NCI-H2107 treated with DMSO at 0.1 percent for 48 hours (cell line): ENCODE measurements at regions not wholly inside any gene's neighbourhood (a gene's known extent, or its start where the extent isn't known, plus 50 kb on each side); places are given as distances from the start of the nearest gene placed in this dataset.

Experiments
- DNase-seq: peaks from one replicate; lab custom pipeline; 2025; ENCODE audit not compliant: unreplicated experiment; lab: John Stamatoyannopoulos, UW

GRCh38 chr21:35853321-35854239 is 206.7 kb downstream of the SETD4 start:
- DNase-seq = no peak

GRCh38 chr21:35852820-35853219 is 207.5 kb downstream of the SETD4 start:
- DNase-seq = no peak

DNA sequence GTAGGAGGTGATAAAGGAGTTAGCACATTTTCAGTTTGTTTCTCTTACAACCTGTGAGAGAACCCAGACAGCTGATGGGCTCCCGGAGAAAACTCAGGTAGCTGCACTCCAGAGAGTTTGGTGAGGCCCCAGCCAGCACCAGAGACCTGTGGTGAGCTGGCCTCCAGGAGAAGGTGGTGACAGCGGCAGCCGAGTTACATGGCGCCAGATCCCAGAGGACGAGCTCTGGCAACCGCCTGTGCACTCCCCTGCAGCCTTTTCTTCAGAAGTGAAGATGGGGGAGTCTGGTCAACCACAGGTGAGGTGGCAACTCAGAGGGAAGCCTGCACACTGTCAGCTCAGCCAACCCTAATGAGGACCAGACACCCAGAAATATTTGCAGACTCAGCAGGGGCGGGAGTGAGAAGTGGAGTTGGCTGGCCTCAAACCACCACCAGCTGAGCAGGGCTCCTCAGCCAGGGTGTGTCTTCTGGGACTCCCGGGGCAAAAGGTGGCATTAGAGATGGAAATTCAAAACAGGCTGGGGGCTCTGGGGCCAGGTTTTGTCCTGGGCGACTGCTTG is 209.7 kb downstream of the SETD4 start:
- no peak for DNase-seq

DNA sequence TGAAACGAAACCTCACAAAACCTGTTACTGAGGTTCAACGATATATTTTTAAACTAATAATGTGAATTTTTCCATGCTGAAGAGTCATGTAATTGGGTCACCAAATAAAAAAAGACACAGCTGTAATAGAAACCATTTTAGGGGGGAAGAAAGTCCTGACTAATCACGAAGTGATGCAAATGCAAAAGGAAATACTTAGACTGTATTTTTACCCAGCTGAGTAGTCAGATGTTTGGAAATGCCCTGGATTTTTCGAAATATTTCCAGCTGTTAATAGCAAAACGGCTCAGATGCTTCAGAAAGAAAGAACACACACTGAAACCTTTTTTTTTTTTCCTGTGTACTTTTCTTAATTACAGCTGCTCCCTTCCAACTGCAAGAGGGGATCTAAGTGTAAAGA is 210.3 kb downstream of the SETD4 start:
- DNase-seq = no peak

DNA sequence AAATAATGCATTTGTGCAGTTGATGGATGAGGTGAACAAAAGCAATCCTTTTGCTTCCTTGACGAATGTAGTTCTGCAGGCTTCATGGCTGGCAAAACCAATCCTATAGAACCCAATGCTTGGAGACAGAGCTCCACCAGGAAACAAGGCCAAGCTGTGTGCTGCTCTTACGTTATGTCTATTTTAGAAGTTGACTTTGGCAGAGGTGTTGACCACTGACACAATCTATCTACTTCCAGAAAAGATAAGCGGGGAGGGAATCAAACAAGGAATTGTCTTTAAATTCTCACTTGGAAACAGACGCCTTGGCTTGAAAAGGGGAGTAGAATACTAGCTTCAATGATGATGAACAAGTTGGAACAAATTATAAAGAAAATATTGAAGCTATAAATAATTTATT is 211.2 kb downstream of the SETD4 start:
- DNase-seq = no peak

- no peak for DNase-seq
Observed at GRCh38 chr21:35843911-35844667, 216.2 kb downstream of the SETD4 start.

- DNase-seq = no peak
Observed at GRCh38 chr21:35840949-35841348, 219.4 kb downstream of the SETD4 start.

GRCh38 chr21:35840197-35840799 is 220.0 kb downstream of the SETD4 start:
- DNase-seq = peak; percentile 73

- DNase-seq = no peak
Observed at GRCh38 chr21:35838987-35839763, 221.2 kb downstream of the SETD4 start.

GRCh38 chr21:35838350-35838749 is 222.0 kb downstream of the SETD4 start:
- DNase-seq = no peak

DNA sequence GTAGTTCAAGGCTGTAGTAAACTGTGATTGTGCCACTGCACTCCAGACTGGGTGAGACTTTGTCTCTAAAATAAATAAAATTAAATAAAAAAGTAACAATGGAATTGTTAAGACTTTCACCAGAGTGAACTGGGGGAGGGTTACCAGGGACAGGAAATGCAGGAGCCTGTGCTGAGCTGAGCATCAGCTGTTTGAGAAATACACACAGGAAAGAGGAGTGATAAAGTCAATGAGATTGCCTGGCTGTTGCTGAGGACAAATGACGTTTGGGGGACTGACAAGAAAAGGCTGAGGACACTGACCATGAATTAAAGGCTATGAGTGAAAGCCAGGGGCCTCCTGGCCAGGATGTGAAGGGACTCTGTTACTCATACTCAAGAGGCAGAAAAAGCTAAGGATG is 226.3 kb downstream of the SETD4 start:
- no peak for DNase-seq

DNA sequence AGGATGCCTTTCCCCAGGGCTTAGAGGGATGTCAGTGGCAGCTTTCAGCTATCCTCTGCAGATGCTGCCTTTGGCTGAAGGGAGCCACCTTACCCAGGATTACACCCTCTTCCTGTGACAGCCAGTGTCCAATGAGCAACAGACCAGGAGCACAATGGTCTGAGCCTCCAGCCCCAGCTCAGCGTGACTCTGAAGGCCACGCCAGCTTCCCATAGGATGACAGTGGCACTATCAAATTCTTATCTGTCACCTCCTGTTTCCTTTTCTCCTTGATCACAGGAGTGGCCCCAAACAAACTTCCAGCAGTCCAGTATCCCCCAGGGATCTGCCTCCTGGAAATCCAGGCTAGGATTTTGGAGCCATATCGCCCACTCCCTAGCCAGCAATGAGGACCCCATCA is 226.9 kb downstream of the SETD4 start:
- DNase-seq = no peak

DNA sequence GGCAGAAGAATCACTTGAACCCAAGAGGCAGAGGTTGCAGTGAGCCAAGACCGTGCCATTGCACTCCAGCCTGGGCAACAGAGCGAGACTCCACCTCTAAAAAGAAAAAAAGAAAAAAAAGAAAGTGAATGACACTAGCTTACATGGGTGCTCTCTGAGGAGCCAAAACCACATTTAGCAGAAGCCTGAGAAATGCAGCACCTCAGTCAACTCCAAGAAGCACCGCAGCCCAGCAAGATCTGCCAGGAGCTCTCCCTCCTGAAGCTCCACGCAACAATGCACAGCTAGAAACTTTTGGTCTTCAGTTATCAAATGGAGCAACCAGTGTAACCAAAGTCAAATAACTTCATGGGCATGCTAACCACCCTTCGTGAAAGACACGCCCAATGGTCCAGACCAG is 229.1 kb downstream of the SETD4 start:
- DNase-seq = peak; percentile 63

DNA sequence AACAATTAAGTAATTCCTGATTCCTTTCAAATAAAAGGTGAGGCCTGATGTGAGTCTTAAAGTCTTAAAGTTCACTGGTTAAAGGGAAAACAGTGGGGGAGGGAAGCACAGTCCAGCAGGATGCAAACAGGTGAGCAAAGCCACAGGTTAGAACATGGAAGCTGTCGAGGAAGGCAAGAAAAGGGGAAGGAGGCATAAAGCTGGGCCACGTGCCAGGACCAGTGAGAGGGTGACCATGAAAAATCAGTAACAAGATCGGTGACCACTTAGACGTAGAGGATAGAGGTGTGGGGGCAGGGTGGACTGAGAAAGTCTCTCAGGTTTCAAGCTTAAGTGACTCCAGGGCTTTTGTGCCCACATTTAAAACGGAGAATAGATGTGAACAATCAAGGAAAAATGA is 231.3 kb downstream of the SETD4 start:
- DNase-seq = peak; percentile 95

GRCh38 chr21:35828161-35828560 is 232.2 kb downstream of the SETD4 start:
- DNase-seq = no peak

- DNase-seq = no peak
Observed at GRCh38 chr21:35827004-35827403, 233.3 kb downstream of the SETD4 start.

GRCh38 chr21:35825370-35826353 is 234.7 kb downstream of the SETD4 start:
- DNase-seq = no peak

DNA sequence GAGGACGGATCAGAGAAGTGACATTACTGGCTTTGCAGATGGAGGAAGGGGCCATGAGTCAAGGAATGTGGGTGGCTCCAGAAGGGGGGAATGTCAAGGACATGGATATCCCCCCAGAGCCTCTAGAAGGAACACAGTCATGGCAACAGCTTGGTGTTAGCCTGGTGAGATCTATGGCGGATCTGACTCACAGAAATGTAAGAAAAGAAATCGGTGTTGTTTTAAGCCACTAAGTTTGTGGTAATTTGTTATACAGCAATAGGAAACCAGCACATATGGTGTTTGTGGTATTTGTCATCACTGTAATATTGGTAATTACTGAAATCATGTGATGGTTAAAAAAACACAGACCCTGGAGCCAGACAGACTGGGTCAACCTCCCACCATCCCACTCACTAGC is 236.2 kb downstream of the SETD4 start:
- DNase-seq = no peak

DNA sequence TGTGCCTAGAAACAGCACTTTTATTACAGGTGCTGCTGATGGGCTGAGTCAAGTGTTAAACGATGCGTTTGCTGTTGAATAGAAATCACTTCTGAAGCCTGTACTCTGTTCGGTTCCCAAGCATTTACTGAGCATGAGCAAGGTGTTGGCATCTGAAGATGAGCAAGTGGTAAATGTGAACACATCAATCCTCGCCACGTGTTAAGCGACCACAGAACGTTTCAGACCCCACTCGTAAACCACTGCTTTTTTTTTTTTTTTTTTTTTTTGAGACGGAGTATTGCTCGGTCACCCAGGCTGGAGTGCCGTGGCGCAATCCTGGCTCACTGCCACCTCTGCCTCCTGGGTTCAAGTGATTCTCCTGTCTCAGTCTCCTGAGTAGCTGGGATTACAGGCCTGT is 241.2 kb downstream of the SETD4 start:
- peak; percentile 48 for DNase-seq

GRCh38 chr21:35818597-35818996 is 241.7 kb downstream of the SETD4 start:
- no peak for DNase-seq
